ENCODE measurements at regions not wholly inside any gene's neighbourhood (a gene's known extent, or its start where the extent isn't known, plus 50 kb on each side); places are given as distances from the start of the nearest gene placed in this dataset.

DNA sequence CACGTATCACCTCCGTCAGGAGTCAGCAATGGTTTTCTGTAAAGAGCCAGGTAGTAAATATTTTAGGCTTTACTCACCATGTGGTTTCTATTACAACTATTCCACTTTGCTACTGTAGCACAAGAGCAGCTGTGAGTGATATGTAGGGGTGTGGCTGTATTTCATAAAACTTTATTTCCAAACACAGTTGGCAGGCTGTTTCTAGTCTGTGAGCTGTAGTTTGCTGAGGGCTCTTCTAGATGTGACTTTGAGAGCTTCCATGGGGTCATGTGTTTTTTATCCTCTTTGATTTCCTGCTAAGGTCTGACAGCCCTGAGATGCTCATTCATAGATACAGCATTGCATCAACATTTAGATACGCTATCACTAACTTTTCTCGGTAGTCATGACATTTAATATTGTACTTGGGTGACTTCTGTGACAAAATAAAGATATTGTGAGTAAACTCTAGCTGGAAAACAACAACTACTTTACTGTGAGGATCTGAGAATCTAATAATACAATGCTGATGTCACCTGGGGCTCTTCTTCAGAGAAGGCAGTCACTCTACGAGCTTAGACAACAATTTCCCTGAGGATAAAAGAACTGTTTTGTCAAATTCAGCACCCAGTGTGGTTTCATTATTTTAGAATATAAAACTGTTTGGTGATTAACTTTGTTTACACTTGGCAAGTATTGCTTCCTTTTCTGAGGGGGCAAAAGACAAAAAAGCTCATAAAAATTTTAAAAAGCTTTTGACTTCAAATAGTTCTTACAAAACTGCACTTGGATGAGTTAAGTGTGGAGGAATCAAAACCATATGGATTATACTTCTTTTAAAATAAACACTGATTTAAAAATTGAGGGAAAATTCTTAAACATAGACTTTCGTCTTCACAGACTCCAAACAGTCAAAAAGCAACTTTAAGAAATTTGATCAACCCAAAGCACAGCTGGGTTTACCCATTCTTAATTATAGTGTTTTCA, 231.2 kb upstream of the DCN start:
- no peak for DNase-seq (ENCODE audit: low read depth in 1 of 2, low spot score in 1 of 2)
- TF ChIP-seq SPI1 (IDR thresholded peaks at IDR 0.05; ENCODE audit: borderline replicate concordance, low read depth) (no peak), GABPA (IDR thresholded peaks at IDR 0.05; ENCODE audit: low read depth) (no peak), POLR2AphosphoS5 (IDR thresholded peaks at IDR 0.05; ENCODE audit: low read depth) (no peak)
- TF ChIP-seq, protein P1, sequence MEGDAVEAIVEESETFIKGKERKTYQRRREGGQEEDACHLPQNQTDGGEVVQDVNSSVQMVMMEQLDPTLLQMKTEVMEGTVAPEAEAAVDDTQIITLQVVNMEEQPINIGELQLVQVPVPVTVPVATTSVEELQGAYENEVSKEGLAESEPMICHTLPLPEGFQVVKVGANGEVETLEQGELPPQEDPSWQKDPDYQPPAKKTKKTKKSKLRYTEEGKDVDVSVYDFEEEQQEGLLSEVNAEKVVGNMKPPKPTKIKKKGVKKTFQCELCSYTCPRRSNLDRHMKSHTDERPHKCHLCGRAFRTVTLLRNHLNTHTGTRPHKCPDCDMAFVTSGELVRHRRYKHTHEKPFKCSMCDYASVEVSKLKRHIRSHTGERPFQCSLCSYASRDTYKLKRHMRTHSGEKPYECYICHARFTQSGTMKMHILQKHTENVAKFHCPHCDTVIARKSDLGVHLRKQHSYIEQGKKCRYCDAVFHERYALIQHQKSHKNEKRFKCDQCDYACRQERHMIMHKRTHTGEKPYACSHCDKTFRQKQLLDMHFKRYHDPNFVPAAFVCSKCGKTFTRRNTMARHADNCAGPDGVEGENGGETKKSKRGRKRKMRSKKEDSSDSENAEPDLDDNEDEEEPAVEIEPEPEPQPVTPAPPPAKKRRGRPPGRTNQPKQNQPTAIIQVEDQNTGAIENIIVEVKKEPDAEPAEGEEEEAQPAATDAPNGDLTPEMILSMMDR (IDR thresholded peaks at IDR 0.05; ENCODE audit: insufficient read depth, low read length): no peak
- TF ChIP-seq, protein P2, sequence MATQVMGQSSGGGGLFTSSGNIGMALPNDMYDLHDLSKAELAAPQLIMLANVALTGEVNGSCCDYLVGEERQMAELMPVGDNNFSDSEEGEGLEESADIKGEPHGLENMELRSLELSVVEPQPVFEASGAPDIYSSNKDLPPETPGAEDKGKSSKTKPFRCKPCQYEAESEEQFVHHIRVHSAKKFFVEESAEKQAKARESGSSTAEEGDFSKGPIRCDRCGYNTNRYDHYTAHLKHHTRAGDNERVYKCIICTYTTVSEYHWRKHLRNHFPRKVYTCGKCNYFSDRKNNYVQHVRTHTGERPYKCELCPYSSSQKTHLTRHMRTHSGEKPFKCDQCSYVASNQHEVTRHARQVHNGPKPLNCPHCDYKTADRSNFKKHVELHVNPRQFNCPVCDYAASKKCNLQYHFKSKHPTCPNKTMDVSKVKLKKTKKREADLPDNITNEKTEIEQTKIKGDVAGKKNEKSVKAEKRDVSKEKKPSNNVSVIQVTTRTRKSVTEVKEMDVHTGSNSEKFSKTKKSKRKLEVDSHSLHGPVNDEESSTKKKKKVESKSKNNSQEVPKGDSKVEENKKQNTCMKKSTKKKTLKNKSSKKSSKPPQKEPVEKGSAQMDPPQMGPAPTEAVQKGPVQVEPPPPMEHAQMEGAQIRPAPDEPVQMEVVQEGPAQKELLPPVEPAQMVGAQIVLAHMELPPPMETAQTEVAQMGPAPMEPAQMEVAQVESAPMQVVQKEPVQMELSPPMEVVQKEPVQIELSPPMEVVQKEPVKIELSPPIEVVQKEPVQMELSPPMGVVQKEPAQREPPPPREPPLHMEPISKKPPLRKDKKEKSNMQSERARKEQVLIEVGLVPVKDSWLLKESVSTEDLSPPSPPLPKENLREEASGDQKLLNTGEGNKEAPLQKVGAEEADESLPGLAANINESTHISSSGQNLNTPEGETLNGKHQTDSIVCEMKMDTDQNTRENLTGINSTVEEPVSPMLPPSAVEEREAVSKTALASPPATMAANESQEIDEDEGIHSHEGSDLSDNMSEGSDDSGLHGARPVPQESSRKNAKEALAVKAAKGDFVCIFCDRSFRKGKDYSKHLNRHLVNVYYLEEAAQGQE (IDR thresholded peaks at IDR 0.05; ENCODE audit: insufficient replicate concordance, low read depth): no peak
- H3K27ac ChIP-seq (replicated peaks): no peak overlapping the region

DNA sequence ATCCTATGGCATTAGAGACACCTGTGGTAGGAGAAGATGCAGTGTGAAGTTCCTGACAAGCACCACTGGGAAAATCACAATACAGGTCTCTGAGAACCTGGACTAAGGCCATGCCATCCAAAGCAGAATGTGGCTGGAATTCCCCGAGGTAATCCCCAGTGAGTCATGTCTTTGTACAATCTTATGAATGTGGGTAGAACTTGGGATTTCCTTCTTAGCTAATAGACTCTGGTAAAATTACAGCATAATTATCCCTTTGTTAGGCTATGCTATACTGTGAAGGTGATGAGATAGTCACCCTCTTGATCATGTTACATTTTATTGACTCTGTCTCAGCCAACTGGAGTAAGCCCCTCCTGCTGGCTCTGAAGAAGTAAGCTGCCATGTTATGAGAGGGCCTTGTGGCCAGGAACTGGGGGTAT, 224.3 kb upstream of the DCN start:
- Histone ChIP-seq H3K27me3 (ENCODE audit: insufficient read depth, poor library complexity, severe bottlenecking) (no peaks in the 10 kb centered on the region), H3K4me3 (replicated peaks; ENCODE audit: insufficient read depth, low read length) (no peak overlapping the region), H3K27ac (replicated peaks) (no peak overlapping the region)
- no peak for DNase-seq (ENCODE audit: low read depth in 1 of 2, low spot score in 1 of 2)
- TF ChIP-seq SPI1 (IDR thresholded peaks at IDR 0.05; ENCODE audit: borderline replicate concordance, low read depth) (no peak), POLR2AphosphoS5 (IDR thresholded peaks at IDR 0.05; ENCODE audit: low read depth) (no peak), GABPA (IDR thresholded peaks at IDR 0.05; ENCODE audit: low read depth) (no peak)
- TF ChIP-seq, protein P1 (IDR thresholded peaks at IDR 0.05; ENCODE audit: insufficient read depth, low read length): no peak
- TF ChIP-seq, protein P2 (IDR thresholded peaks at IDR 0.05; ENCODE audit: insufficient replicate concordance, low read depth): no peak

More for the DNA sequence above, 231.2 kb upstream of the DCN start:
- H3K27me3 ChIP-seq (ENCODE audit: insufficient read depth, poor library complexity, severe bottlenecking): no peaks in the 10 kb centered on the region
- no peak overlapping the region for H3K4me3 ChIP-seq (replicated peaks; ENCODE audit: insufficient read depth, low read length)

DNA sequence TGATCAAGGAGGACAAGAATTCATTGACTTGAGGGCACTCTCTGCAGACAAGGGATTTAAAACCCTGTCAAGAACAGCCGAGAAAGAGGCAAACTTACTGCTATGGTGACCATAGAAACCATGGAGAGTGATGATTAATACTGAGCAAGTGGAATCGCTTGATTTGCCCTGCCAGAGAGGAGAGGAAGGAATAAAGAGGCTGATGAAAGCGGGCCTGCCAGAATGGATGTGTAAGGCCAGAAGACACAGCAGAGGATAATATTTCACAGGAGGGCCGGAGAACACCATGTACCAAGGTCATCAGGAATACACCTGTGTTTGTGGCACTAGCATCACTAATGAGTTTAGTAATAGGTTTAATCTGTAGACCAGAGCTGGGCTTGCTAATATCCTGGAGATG, 221.8 kb upstream of the DCN start:
- TF ChIP-seq, protein P1 (IDR thresholded peaks at IDR 0.05; ENCODE audit: insufficient read depth, low read length): no peak
- TF ChIP-seq POLR2AphosphoS5 (IDR thresholded peaks at IDR 0.05; ENCODE audit: low read depth): no peak
- TF ChIP-seq GABPA (IDR thresholded peaks at IDR 0.05; ENCODE audit: low read depth): no peak
- no peak for TF ChIP-seq SPI1 (IDR thresholded peaks at IDR 0.05; ENCODE audit: borderline replicate concordance, low read depth)
- TF ChIP-seq, protein P2 (IDR thresholded peaks at IDR 0.05; ENCODE audit: insufficient replicate concordance, low read depth): no peak
- H3K4me3 ChIP-seq (replicated peaks; ENCODE audit: insufficient read depth, low read length): no peak overlapping the region
- no peak for DNase-seq (ENCODE audit: low read depth in 1 of 2, low spot score in 1 of 2)

More for the DNA sequence above, 221.8 kb upstream of the DCN start:
- no peak overlapping the region for H3K27ac ChIP-seq (replicated peaks)
- H3K27me3 ChIP-seq (ENCODE audit: insufficient read depth, poor library complexity, severe bottlenecking): no peaks in the 10 kb centered on the region
